Mammary epithelial cell (primary cell): ENCODE measurements at regions not wholly inside any gene's neighbourhood (a gene's known extent, or its start where the extent isn't known, plus 50 kb on each side); places are given as distances from the start of the nearest gene placed in this dataset.

Experiments
- CTCF ChIP-seq, 2 donors: IDR thresholded peaks in 1 of 2; conservative IDR thresholded peaks in 1 of 2; 2 replicates each; pipeline ENCODE4 v1.5.1; 2011 to 2012; ENCODE audit warnings: inconsistent platforms in 2 of 2, low read length in 2 of 2, mild to moderate bottlenecking in 2 of 2, control low read depth in 1 of 2, low read depth in 1 of 2; ENCODE audit not compliant: insufficient read depth in 1 of 2; ENCODE audit errors: extremely low read depth in 1 of 2
- EZH2 ChIP-seq: IDR thresholded peaks from 2 replicates; pipeline ENCODE4 v1.6.1; 2012; ENCODE audit warnings: low read length, inconsistent platforms, borderline replicate concordance

GRCh38 chr1:59133997-59134396 lies 162.9 kb upstream of the FGGY start:
- TF ChIP-seq CTCF (conservative IDR thresholded peaks at IDR 0.05 in 1 of 2, IDR thresholded peaks at IDR 0.05 in 1 of 2; ENCODE audit: extremely low read depth in 1 of 2, insufficient read depth in 1 of 2, low read depth in 1 of 2, low read length in 2 of 2) (no peak), EZH2 (no peak)
